Peyer's patch (tissue), 4 donors: ENCODE measurements at regions not wholly inside any gene's neighbourhood (a gene's known extent, or its start where the extent isn't known, plus 50 kb on each side); places are given as distances from the start of the nearest gene placed in this dataset.

Source experiments
- DNase-seq, 3 donors: peaks; one replicate each; pipeline ENCODE4 v3.0.0-alpha.2; 2017 to 2019
- H3K27ac ChIP-seq, 4 donors: fragments of 200-600 bp; sonication (generic); one replicate each; pipeline ENCODE4 v1.5.1; 2016 to 2019
- H3K27me3 ChIP-seq, 2 donors: fragments of 200-600 bp; sonication (generic); one replicate each; pipeline ENCODE4 v1.5.1; 2019
- H3K36me3 ChIP-seq, 3 donors: fragments of 200-600 bp; sonication (generic); one replicate each; pipeline ENCODE4 v1.5.1; 2016 to 2019
- H3K4me1 ChIP-seq, 4 donors: fragments of 200-600 bp; sonication (generic); one replicate each; pipeline ENCODE4 v1.5.1; 2016 to 2019
- H3K4me3 ChIP-seq, 4 donors: fragments of 200-600 bp; sonication (generic); 1 replicate in 3 of 4; 2 replicates in 1 of 4; pipeline ENCODE4 v1.5.1; 2016 to 2019; ENCODE audit warnings: mild to moderate bottlenecking in 1 of 4
- H3K9me3 ChIP-seq, 4 donors: fragments of 200-600 bp; sonication (generic); one replicate each; pipeline ENCODE4 v1.5.1; 2016 to 2019; ENCODE audit warnings: mild to moderate bottlenecking in 1 of 4
- CTCF ChIP-seq, 6 experiments: fragments of 450-650 bp in 4 of 6; fragments of 200-600 bp in 2 of 6; sonication (generic) in 1 of 6; IDR thresholded peaks; one replicate each; pipeline ENCODE4 v1.5.1; 2017 to 2019; ENCODE audit warnings: antibody characterized with exemption in 6 of 6, mild to moderate bottlenecking in 3 of 6, moderate library complexity in 1 of 6
- POLR2A ChIP-seq, 2 donors: fragments of 450-650 bp; IDR thresholded peaks; one replicate each; pipeline ENCODE4 v1.5.1; 2017; ENCODE audit warnings: antibody characterized with exemption in 2 of 2, mild to moderate bottlenecking in 2 of 2, moderate library complexity in 2 of 2

- Histone ChIP-seq H3K4me3 (no peak overlapping the region), H3K27ac (no peak overlapping the region), H3K36me3 (no peaks in the 10 kb centered on the region), H3K27me3 (no peaks in the 10 kb centered on the region), H3K4me1 (no peaks in the 10 kb centered on the region), H3K9me3 (no peaks in the 10 kb centered on the region)
- TF ChIP-seq POLR2A (IDR thresholded peaks at IDR 0.05) (no peak), CTCF (IDR thresholded peaks at IDR 0.05) (no peak)
- DNase-seq: no peak
Observed at GRCh38 chr6:93021235-93021915, 398.0 kb downstream of the EPHA7 start.

- Histone ChIP-seq H3K27ac (no peak overlapping the region), H3K4me1 (no peaks in the 10 kb centered on the region), H3K4me3 (no peak overlapping the region), H3K36me3 (no peaks in the 10 kb centered on the region), H3K9me3 (no peaks in the 10 kb centered on the region), H3K27me3 (no peaks in the 10 kb centered on the region)
- TF ChIP-seq POLR2A (IDR thresholded peaks at IDR 0.05) (no peak), CTCF (IDR thresholded peaks at IDR 0.05) (no peak)
- no peak for DNase-seq
Observed at GRCh38 chr6:93017626-93018025, 401.7 kb downstream of the EPHA7 start.

GRCh38 chr6:93017213-93017612 lies 402.1 kb downstream of the EPHA7 start:
- Histone ChIP-seq H3K27me3 (no peaks in the 10 kb centered on the region), H3K27ac (no peak overlapping the region), H3K9me3 (no peaks in the 10 kb centered on the region), H3K4me3 (no peak overlapping the region), H3K4me1 (no peaks in the 10 kb centered on the region), H3K36me3 (no peaks in the 10 kb centered on the region)
- no peak for TF ChIP-seq POLR2A (IDR thresholded peaks at IDR 0.05)
- TF ChIP-seq CTCF (IDR thresholded peaks at IDR 0.05): peak in 2 of 6 experiments; percentile 32 to 35
- DNase-seq: no peak

- Histone ChIP-seq H3K4me3 (no peak overlapping the region), H3K36me3 (no peaks in the 10 kb centered on the region), H3K27ac (no peak overlapping the region), H3K9me3 (no peaks in the 10 kb centered on the region), H3K27me3 (no peaks in the 10 kb centered on the region), H3K4me1 (no peaks in the 10 kb centered on the region)
- TF ChIP-seq POLR2A (IDR thresholded peaks at IDR 0.05) (no peak), CTCF (IDR thresholded peaks at IDR 0.05) (no peak)
- no peak for DNase-seq
Observed at GRCh38 chr6:93013054-93013453, 406.3 kb downstream of the EPHA7 start.

GRCh38 chr6:93008375-93008774 lies 411.0 kb downstream of the EPHA7 start:
- Histone ChIP-seq H3K4me1 (no peaks in the 10 kb centered on the region), H3K36me3 (no peaks in the 10 kb centered on the region), H3K9me3 (no peaks in the 10 kb centered on the region), H3K4me3 (no peak overlapping the region), H3K27me3 (no peaks in the 10 kb centered on the region), H3K27ac (no peak overlapping the region)
- no peak for TF ChIP-seq POLR2A (IDR thresholded peaks at IDR 0.05)
- DNase-seq: no peak

- no peak overlapping the region for H3K4me3 ChIP-seq
- no peak for DNase-seq
- no peaks in the 10 kb centered on the region for H3K4me1 ChIP-seq
- H3K9me3 ChIP-seq: no peaks in the 10 kb centered on the region
- no peaks in the 10 kb centered on the region for H3K36me3 ChIP-seq
- TF ChIP-seq CTCF (IDR thresholded peaks at IDR 0.05) (no peak), POLR2A (IDR thresholded peaks at IDR 0.05) (no peak)
- no peak overlapping the region for H3K27ac ChIP-seq
- H3K27me3 ChIP-seq: no peaks in the 10 kb centered on the region
Observed at GRCh38 chr6:92989656-92990055, 429.7 kb downstream of the EPHA7 start.
